ENCODE measurements at regions not wholly inside any gene's neighbourhood (a gene's known extent, or its start where the extent isn't known, plus 50 kb on each side); places are given as distances from the start of the nearest gene placed in this dataset.

- TF ChIP-seq TARDBP (IDR thresholded peaks at IDR 0.05) (no peak), FOXK2 (IDR thresholded peaks at IDR 0.05) (no peak)
Observed at GRCh38 chr13:26941345-26942174, 181.0 kb upstream of the GPR12 start.
